HL-60 (cell line): ENCODE measurements at regions not wholly inside any gene's neighbourhood (a gene's known extent, or its start where the extent isn't known, plus 50 kb on each side); places are given as distances from the start of the nearest gene placed in this dataset.
A peak's percentile ranks its signal among the peaks of the same experiment; 100 is the strongest.
"Not testable (repeated sequence)": the region's sequence is repeated elsewhere in the genome, so short reads cannot be mapped to it uniquely, and the experiment has no call there.

Experiments used
- DNase-seq, 2 experiments: peaks; one replicate each; pipeline ENCODE4 v3.0.0-alpha.2; 2010 to 2020; ENCODE audit warnings: low read depth in 1 of 2, low spot score in 1 of 2
- H3K27ac ChIP-seq: fragments of 250-450 bp; sonication (Bioruptor Pico); replicated peaks from 2 replicates; pipeline ENCODE4 v1.5.1; 2020; ENCODE audit warnings: mild to moderate bottlenecking, moderate library complexity
- H3K27me3 ChIP-seq: fragments of 250-450 bp; sonication (Bioruptor Pico); 2 replicates; pipeline ENCODE4 v1.5.1; 2021; ENCODE audit warnings: mild to moderate bottlenecking, moderate library complexity; ENCODE audit not compliant: insufficient read depth, poor library complexity, severe bottlenecking
- H3K4me3 ChIP-seq: replicated peaks from 2 replicates; pipeline ENCODE4 v1.5.1; 2011; ENCODE audit warnings: mild to moderate bottlenecking, control low read depth, low read length; ENCODE audit not compliant: insufficient read depth
- GABPA ChIP-seq: IDR thresholded peaks from 2 replicates; pipeline ENCODE4 v1.6.1; 2012; ENCODE audit warnings: low read depth
- POLR2AphosphoS5 ChIP-seq: IDR thresholded peaks from 2 replicates; pipeline ENCODE4 v1.6.1; 2012; ENCODE audit warnings: low read depth
- SPI1 ChIP-seq: IDR thresholded peaks from 2 replicates; pipeline ENCODE4 v1.6.1; 2012; ENCODE audit warnings: low read depth, mild to moderate bottlenecking, borderline replicate concordance
- TF ChIP-seq, protein P1 (sequence below): IDR thresholded peaks from one replicate; pipeline ENCODE4 v1.5.1; 2011; ENCODE audit warnings: low read length, control low read depth, inconsistent platforms; ENCODE audit not compliant: insufficient read depth
- TF ChIP-seq, protein P2 (sequence below): IDR thresholded peaks from 2 replicates; pipeline ENCODE4 v1.6.1; 2012; ENCODE audit warnings: low read depth; ENCODE audit not compliant: insufficient replicate concordance

- no peak overlapping the region for H3K4me3 ChIP-seq
- H3K27ac ChIP-seq = no peak overlapping the region
- no peaks in the 10 kb centered on the region for H3K27me3 ChIP-seq
- DNase-seq = peak; percentile 4 to 37
- TF ChIP-seq, protein P1, sequence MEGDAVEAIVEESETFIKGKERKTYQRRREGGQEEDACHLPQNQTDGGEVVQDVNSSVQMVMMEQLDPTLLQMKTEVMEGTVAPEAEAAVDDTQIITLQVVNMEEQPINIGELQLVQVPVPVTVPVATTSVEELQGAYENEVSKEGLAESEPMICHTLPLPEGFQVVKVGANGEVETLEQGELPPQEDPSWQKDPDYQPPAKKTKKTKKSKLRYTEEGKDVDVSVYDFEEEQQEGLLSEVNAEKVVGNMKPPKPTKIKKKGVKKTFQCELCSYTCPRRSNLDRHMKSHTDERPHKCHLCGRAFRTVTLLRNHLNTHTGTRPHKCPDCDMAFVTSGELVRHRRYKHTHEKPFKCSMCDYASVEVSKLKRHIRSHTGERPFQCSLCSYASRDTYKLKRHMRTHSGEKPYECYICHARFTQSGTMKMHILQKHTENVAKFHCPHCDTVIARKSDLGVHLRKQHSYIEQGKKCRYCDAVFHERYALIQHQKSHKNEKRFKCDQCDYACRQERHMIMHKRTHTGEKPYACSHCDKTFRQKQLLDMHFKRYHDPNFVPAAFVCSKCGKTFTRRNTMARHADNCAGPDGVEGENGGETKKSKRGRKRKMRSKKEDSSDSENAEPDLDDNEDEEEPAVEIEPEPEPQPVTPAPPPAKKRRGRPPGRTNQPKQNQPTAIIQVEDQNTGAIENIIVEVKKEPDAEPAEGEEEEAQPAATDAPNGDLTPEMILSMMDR = peak; percentile 10
- TF ChIP-seq, protein P2, sequence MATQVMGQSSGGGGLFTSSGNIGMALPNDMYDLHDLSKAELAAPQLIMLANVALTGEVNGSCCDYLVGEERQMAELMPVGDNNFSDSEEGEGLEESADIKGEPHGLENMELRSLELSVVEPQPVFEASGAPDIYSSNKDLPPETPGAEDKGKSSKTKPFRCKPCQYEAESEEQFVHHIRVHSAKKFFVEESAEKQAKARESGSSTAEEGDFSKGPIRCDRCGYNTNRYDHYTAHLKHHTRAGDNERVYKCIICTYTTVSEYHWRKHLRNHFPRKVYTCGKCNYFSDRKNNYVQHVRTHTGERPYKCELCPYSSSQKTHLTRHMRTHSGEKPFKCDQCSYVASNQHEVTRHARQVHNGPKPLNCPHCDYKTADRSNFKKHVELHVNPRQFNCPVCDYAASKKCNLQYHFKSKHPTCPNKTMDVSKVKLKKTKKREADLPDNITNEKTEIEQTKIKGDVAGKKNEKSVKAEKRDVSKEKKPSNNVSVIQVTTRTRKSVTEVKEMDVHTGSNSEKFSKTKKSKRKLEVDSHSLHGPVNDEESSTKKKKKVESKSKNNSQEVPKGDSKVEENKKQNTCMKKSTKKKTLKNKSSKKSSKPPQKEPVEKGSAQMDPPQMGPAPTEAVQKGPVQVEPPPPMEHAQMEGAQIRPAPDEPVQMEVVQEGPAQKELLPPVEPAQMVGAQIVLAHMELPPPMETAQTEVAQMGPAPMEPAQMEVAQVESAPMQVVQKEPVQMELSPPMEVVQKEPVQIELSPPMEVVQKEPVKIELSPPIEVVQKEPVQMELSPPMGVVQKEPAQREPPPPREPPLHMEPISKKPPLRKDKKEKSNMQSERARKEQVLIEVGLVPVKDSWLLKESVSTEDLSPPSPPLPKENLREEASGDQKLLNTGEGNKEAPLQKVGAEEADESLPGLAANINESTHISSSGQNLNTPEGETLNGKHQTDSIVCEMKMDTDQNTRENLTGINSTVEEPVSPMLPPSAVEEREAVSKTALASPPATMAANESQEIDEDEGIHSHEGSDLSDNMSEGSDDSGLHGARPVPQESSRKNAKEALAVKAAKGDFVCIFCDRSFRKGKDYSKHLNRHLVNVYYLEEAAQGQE = no peak
Observed at GRCh38 chr13:46492946-46493345, 60.0 kb upstream of the LRCH1 start.

DNA sequence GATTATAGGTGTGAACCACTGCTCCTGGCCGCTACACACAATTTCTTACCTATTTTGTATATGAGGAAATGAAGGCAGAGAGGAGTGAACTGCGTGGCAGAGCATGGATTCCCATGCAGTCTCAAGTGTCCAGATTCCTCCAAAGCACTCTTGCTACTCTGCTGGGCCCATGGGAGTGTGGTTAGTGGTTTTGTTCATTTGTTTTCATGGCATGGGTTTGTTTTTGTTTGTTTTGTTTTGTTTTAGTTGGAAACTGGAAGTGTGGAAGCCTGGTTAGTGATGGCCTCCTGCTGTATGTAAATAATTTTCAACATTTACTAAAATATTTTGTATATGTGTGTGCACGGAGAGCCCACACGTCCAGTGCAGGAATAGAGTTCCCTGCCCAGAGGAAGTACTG, 61.3 kb upstream of the LRCH1 start:
- H3K27me3 ChIP-seq = no peaks in the 10 kb centered on the region
- H3K4me3 ChIP-seq = no peak overlapping the region
- TF ChIP-seq, protein P2 = no peak
- TF ChIP-seq, protein P1 = no peak
- TF ChIP-seq GABPA = no peak
- no peak for DNase-seq
- no peak overlapping the region for H3K27ac ChIP-seq

- not testable (repeated sequence) for DNase-seq, H3K4me3 ChIP-seq, H3K27me3 ChIP-seq, H3K27ac ChIP-seq
Observed at GRCh38 chr13:46490713-46491112, 62.3 kb upstream of the LRCH1 start.

DNA sequence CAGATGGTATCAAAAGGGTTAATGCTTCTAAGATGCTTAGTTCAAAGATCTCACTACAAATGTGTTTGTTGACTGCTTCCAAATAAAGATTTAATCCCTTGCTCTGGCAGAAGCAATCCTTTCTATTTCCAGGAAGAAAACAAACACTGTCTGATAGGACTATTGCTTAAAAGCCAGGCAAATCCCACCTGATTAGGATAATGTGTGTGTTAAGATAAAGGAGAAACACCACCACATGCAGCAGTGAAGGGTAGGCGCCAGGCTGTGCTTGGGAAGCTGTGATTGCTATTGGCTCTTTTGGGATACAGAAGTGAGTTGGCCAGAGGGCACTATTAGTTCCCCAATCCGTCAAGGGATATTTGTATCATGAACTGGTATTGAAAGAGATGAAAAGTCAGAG, 62.8 kb upstream of the LRCH1 start:
- no peak for DNase-seq
- TF ChIP-seq POLR2AphosphoS5 (no peak), GABPA (no peak), SPI1 (no peak)
- H3K27ac ChIP-seq = no peak overlapping the region

GRCh38 chr13:46489586-46490023, 63.4 kb upstream of the LRCH1 start:
- no peak overlapping the region for H3K4me3 ChIP-seq

More for the DNA sequence above, 62.8 kb upstream of the LRCH1 start:
- no peaks in the 10 kb centered on the region for H3K27me3 ChIP-seq
- H3K4me3 ChIP-seq = no peak overlapping the region

More at GRCh38 chr13:46489586-46490023, 63.4 kb upstream of the LRCH1 start:
- DNase-seq = no peak
- no peak for TF ChIP-seq POLR2AphosphoS5
- no peak for TF ChIP-seq SPI1
- TF ChIP-seq, protein P2 = no peak
- TF ChIP-seq, protein P1 = no peak
- TF ChIP-seq GABPA = no peak
- Histone ChIP-seq H3K27me3 (no peaks in the 10 kb centered on the region), H3K27ac (no peak overlapping the region)
